Ishikawa (cell line): ENCODE measurements at regions not wholly inside any gene's neighbourhood (a gene's known extent, or its start where the extent isn't known, plus 50 kb on each side); places are given as distances from the start of the nearest gene placed in this dataset.

ENCODE experiments used
- CEBPB ChIP-seq: IDR thresholded peaks from 2 replicates; pipeline ENCODE4 v1.6.1; 2012
- CREB1 ChIP-seq: IDR thresholded peaks from 2 replicates; pipeline ENCODE4 v1.6.1; 2012; ENCODE audit warnings: low read depth
- EGR1 ChIP-seq: IDR thresholded peaks from 2 replicates; pipeline ENCODE4 v1.6.1; 2012
- EP300 ChIP-seq: IDR thresholded peaks from 2 replicates; pipeline ENCODE4 v1.6.1; 2012; ENCODE audit warnings: borderline replicate concordance
- FOXM1 ChIP-seq: IDR thresholded peaks from 2 replicates; pipeline ENCODE4 v1.6.1; 2012; ENCODE audit warnings: low read depth, borderline replicate concordance
- MAX ChIP-seq: IDR thresholded peaks from 2 replicates; pipeline ENCODE4 v1.6.1; 2012
- NFIC ChIP-seq: IDR thresholded peaks from 2 replicates; pipeline ENCODE4 v1.6.1; 2012
- RAD21 ChIP-seq: IDR thresholded peaks from 2 replicates; pipeline ENCODE4 v1.6.1; 2012; ENCODE audit warnings: low read depth
- REST ChIP-seq: IDR thresholded peaks from 2 replicates; pipeline ENCODE4 v1.6.1; 2012; ENCODE audit warnings: low read depth, mild to moderate bottlenecking
- TAF1 ChIP-seq: IDR thresholded peaks from 2 replicates; pipeline ENCODE4 v1.6.1; 2012; ENCODE audit warnings: low read depth, mild to moderate bottlenecking
- TCF12 ChIP-seq: IDR thresholded peaks from 2 replicates; pipeline ENCODE4 v1.6.1; 2012; ENCODE audit warnings: low read depth
- TEAD4 ChIP-seq: IDR thresholded peaks from 2 replicates; pipeline ENCODE4 v1.6.1; 2012
- USF1 ChIP-seq: IDR thresholded peaks from 2 replicates; pipeline ENCODE4 v1.6.1; 2012
- YY1 ChIP-seq: IDR thresholded peaks from 2 replicates; pipeline ENCODE4 v1.6.1; 2012; ENCODE audit warnings: low read depth
- ZBTB7A ChIP-seq: IDR thresholded peaks from 2 replicates; pipeline ENCODE4 v1.6.1; 2012; ENCODE audit warnings: low read depth

GRCh38 chr7:113314594-113314993 lies 196.2 kb upstream of the SMIM30 start:
- TF ChIP-seq FOXM1 (no peak), EP300 (no peak), REST (no peak), RAD21 (no peak), TAF1 (no peak), NFIC (no peak), TEAD4 (no peak), CEBPB (no peak), MAX (no peak), CREB1 (no peak)

- no peak for TF ChIP-seq FOXM1
- no peak for TF ChIP-seq TEAD4
- TF ChIP-seq TCF12: no peak
- no peak for TF ChIP-seq EGR1
- no peak for TF ChIP-seq RAD21
- TF ChIP-seq NFIC: no peak
- no peak for TF ChIP-seq EP300
- TF ChIP-seq USF1: no peak
- no peak for TF ChIP-seq MAX
These were observed 190.0 kb upstream of the SMIM30 start for GRCh38 chr7:113308399-113308798.

- TF ChIP-seq CREB1 (no peak), RAD21 (no peak), ZBTB7A (no peak), TCF12 (no peak), TAF1 (no peak), USF1 (no peak), TEAD4 (no peak), EGR1 (no peak), FOXM1 (no peak), EP300 (no peak), CEBPB (no peak), MAX (no peak)
These were observed 188.8 kb upstream of the SMIM30 start for GRCh38 chr7:113307147-113307546.

GRCh38 chr7:113306302-113306701 lies 187.9 kb upstream of the SMIM30 start:
- no peak for TF ChIP-seq MAX
- no peak for TF ChIP-seq USF1
- TF ChIP-seq REST: no peak
- no peak for TF ChIP-seq CEBPB
- no peak for TF ChIP-seq CREB1
- TF ChIP-seq FOXM1: no peak
- no peak for TF ChIP-seq TEAD4
- no peak for TF ChIP-seq RAD21

GRCh38 chr7:113304104-113304503 lies 185.8 kb upstream of the SMIM30 start:
- TF ChIP-seq CREB1 (no peak), RAD21 (no peak), TEAD4 (no peak), USF1 (no peak), NFIC (no peak), MAX (no peak), FOXM1 (no peak), TCF12 (no peak), REST (no peak), TAF1 (no peak), ZBTB7A (no peak), EP300 (no peak), EGR1 (no peak), CEBPB (no peak), YY1 (no peak)
